GM13976 (cell line): ENCODE measurements at regions not wholly inside any gene's neighbourhood (a gene's known extent, or its start where the extent isn't known, plus 50 kb on each side); places are given as distances from the start of the nearest gene placed in this dataset.

Experiments used
- DNase-seq: peaks from one replicate; pipeline ENCODE4 v3.0.0; 2012; ENCODE audit warnings: low spot score
- CTCF ChIP-seq: IDR thresholded peaks from 2 replicates; pipeline ENCODE4 v1.5.1; 2012; ENCODE audit warnings: borderline replicate concordance, mild to moderate bottlenecking; ENCODE audit not compliant: insufficient read depth; ENCODE audit errors: extremely low read depth, missing control alignments, control extremely low read depth
- in situ Hi-C: fragments of 300-500 bp; cut with MboI; formaldehyde crosslinking; loops from one replicate; pipeline ENCODE4 v1.12.0; 2022; ENCODE audit warnings: low sequenced_read_pairs, mixed read lengths, inconsistent platforms; ENCODE audit not compliant: unreplicated experiment

- no peak for TF ChIP-seq CTCF
- DNase-seq, result no peak
- in situ Hi-C loops, result no loop called here
These were observed 233.9 kb upstream of the TSHZ3 start for GRCh38 chr19:31583148-31583547.

GRCh38 chr19:31586282-31586681, 237.0 kb upstream of the TSHZ3 start:
- DNase-seq, result no peak
- no peak for TF ChIP-seq CTCF
- in situ Hi-C loops, result no loop called here

GRCh38 chr19:31589109-31589508, 239.9 kb upstream of the TSHZ3 start:
- in situ Hi-C loops, result no loop called here
- DNase-seq, result no peak
- TF ChIP-seq CTCF, result no peak

- no peak for TF ChIP-seq CTCF
- in situ Hi-C loops, result no loop called here
- no peak for DNase-seq
These were observed 242.0 kb upstream of the TSHZ3 start for GRCh38 chr19:31591258-31591657.

- in situ Hi-C loops, result no loop called here
- TF ChIP-seq CTCF, result no peak
- DNase-seq, result no peak
These were observed 243.2 kb upstream of the TSHZ3 start for GRCh38 chr19:31592456-31592855.

GRCh38 chr19:31594701-31595100, 245.5 kb upstream of the TSHZ3 start:
- in situ Hi-C loops, result no loop called here
- no peak for TF ChIP-seq CTCF
- DNase-seq, result no peak

- DNase-seq, result no peak
- in situ Hi-C loops, result no loop called here
- no peak for TF ChIP-seq CTCF
These were observed 246.3 kb upstream of the TSHZ3 start for GRCh38 chr19:31595521-31595920.
